ENCODE measurements at regions not wholly inside any gene's neighbourhood (a gene's known extent, or its start where the extent isn't known, plus 50 kb on each side); places are given as distances from the start of the nearest gene placed in this dataset.

- no peak overlapping the region for H3K4me3 ChIP-seq
- no peak for DNase-seq
- no peaks in the 10 kb centered on the region for H3K36me3 ChIP-seq
- H3K4me1 ChIP-seq, result peaks cover 0 to 15% (median 6%) of the 10 kb centered on the region in 4 donors
- no peaks in the 10 kb centered on the region for H3K27me3 ChIP-seq
- no peak overlapping the region for H3K27ac ChIP-seq
- TF ChIP-seq POLR2AphosphoS5 (IDR thresholded peaks at IDR 0.05) (no peak), EP300 (IDR thresholded peaks at IDR 0.05; ENCODE audit: low read depth) (no peak)
- TF ChIP-seq, protein P1, sequence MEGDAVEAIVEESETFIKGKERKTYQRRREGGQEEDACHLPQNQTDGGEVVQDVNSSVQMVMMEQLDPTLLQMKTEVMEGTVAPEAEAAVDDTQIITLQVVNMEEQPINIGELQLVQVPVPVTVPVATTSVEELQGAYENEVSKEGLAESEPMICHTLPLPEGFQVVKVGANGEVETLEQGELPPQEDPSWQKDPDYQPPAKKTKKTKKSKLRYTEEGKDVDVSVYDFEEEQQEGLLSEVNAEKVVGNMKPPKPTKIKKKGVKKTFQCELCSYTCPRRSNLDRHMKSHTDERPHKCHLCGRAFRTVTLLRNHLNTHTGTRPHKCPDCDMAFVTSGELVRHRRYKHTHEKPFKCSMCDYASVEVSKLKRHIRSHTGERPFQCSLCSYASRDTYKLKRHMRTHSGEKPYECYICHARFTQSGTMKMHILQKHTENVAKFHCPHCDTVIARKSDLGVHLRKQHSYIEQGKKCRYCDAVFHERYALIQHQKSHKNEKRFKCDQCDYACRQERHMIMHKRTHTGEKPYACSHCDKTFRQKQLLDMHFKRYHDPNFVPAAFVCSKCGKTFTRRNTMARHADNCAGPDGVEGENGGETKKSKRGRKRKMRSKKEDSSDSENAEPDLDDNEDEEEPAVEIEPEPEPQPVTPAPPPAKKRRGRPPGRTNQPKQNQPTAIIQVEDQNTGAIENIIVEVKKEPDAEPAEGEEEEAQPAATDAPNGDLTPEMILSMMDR (IDR thresholded peaks at IDR 0.05), result no peak
- no peaks in the 10 kb centered on the region for H3K9me3 ChIP-seq
- in situ Hi-C loops (cut with MboI; ENCODE audit: low pct_ligation_motif_present in 1 of 4, low pct_unique_long_range_greater_than_20kb in 1 of 4, low sequenced_read_pairs in 3 of 4) (no loop called here), intact Hi-C loops (cut with DNase I; ENCODE audit: low total_unique reads) (no loop called here)
These were observed 291.6 kb upstream of the ARSJ start for GRCh38 chr4:114271031-114271430.

DNA sequence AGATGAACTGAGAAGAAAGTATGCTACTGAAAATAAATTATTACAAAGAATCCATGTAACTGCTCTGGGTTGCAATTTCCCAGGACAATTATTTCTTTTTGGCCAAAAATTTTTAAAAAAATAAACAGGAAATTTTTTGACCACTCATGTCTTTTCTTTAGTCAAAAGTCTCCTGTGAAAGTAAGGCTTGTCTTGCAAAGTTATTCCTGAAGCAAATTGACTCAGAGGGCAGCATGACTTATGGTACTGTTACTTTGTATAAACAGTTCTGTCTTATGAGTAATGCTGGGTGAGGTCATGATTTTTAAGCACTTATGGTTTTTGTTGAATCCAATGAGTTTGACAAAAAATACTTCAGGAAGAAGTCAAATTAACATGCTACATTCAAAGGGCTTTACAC, 292.8 kb upstream of the ARSJ start:
- intact Hi-C loops (cut with DNase I; ENCODE audit: low total_unique reads), result no loop called here
- Histone ChIP-seq H3K4me3 (no peak overlapping the region), H3K27ac (no peak overlapping the region), H3K27me3 (no peaks in the 10 kb centered on the region), H3K4me1 (peaks cover 0 to 15% (median 6%) of the 10 kb centered on the region in 4 donors), H3K36me3 (no peaks in the 10 kb centered on the region), H3K9me3 (no peaks in the 10 kb centered on the region)
- TF ChIP-seq POLR2AphosphoS5 (IDR thresholded peaks at IDR 0.05) (no peak), POLR2A (IDR thresholded peaks at IDR 0.05) (no peak), EP300 (IDR thresholded peaks at IDR 0.05; ENCODE audit: low read depth) (no peak)
- TF ChIP-seq, protein P1 (IDR thresholded peaks at IDR 0.05), result no peak
- in situ Hi-C loops (cut with MboI; ENCODE audit: low pct_ligation_motif_present in 1 of 4, low pct_unique_long_range_greater_than_20kb in 1 of 4, low sequenced_read_pairs in 3 of 4), result no loop called here
- DNase-seq, result no peak

GRCh38 chr4:114273238-114273637, 293.8 kb upstream of the ARSJ start:
- H3K36me3 ChIP-seq, result no peaks in the 10 kb centered on the region
- no peak for DNase-seq
- TF ChIP-seq, protein P1 (IDR thresholded peaks at IDR 0.05), result no peak
- H3K27me3 ChIP-seq, result no peaks in the 10 kb centered on the region
- in situ Hi-C loops (cut with MboI; ENCODE audit: low pct_ligation_motif_present in 1 of 4, low pct_unique_long_range_greater_than_20kb in 1 of 4, low sequenced_read_pairs in 3 of 4) (no loop called here), intact Hi-C loops (cut with DNase I; ENCODE audit: low total_unique reads) (no loop called here)
- H3K27ac ChIP-seq, result no peak overlapping the region
- no peaks in the 10 kb centered on the region for H3K9me3 ChIP-seq
- WGBS, 2 donors (ENCODE audit: low coverage in 1 of 2), result 37 to 71% methylated on average over 1 of the region's 1 CpG
- H3K4me3 ChIP-seq, result no peak overlapping the region
- peaks cover 0 to 15% (median 6%) of the 10 kb centered on the region in 4 donors for H3K4me1 ChIP-seq

GRCh38 chr4:114277690-114278089, 298.2 kb upstream of the ARSJ start:
- no peaks in the 10 kb centered on the region for H3K4me1 ChIP-seq
- H3K27ac ChIP-seq, result no peak overlapping the region
- H3K4me3 ChIP-seq, result no peak overlapping the region
- no peaks in the 10 kb centered on the region for H3K36me3 ChIP-seq
- WGBS, 2 donors (ENCODE audit: low coverage in 1 of 2), result 63 to 80% methylated on average over 2 of the region's 2 CpGs
- H3K27me3 ChIP-seq, result no peaks in the 10 kb centered on the region
- in situ Hi-C loops (cut with MboI; ENCODE audit: low pct_ligation_motif_present in 1 of 4, low pct_unique_long_range_greater_than_20kb in 1 of 4, low sequenced_read_pairs in 3 of 4) (no loop called here), intact Hi-C loops (cut with DNase I; ENCODE audit: low total_unique reads) (no loop called here)
- no peaks in the 10 kb centered on the region for H3K9me3 ChIP-seq
- TF ChIP-seq EP300 (IDR thresholded peaks at IDR 0.05; ENCODE audit: low read depth), result no peak
- TF ChIP-seq POLR2AphosphoS5 (IDR thresholded peaks at IDR 0.05), result no peak
- TF ChIP-seq, protein P1 (IDR thresholded peaks at IDR 0.05), result no peak
- no peak for TF ChIP-seq POLR2A (IDR thresholded peaks at IDR 0.05)
- DNase-seq, result no peak

Data from transverse colon (tissue), 4 donors.